RWPE1 (cell line): ENCODE measurements at regions not wholly inside any gene's neighbourhood (a gene's known extent, or its start where the extent isn't known, plus 50 kb on each side); places are given as distances from the start of the nearest gene placed in this dataset.

Experiments
- CTCF ChIA-PET: fragments of 350-600 bp; sonication (Branson Sonifier 250); formaldehyde crosslinking; extraction: SDS; loops from one replicate; lab custom pipeline; 2021; lab: Yijun Ruan, JAX
- POLR2A ChIA-PET: fragments of 400-600 bp; formaldehyde crosslinking; extraction: SDS; loops from one replicate; lab custom pipeline; 2020; ENCODE audit warnings: antibody characterized with exemption; ENCODE audit not compliant: low non-redundant PET; lab: Yijun Ruan, JAX
- DNase-seq: peaks from one replicate; pipeline ENCODE4 v3.0.0; 2012; ENCODE audit warnings: low spot score
- H3K27ac ChIP-seq: fragments of 450-650 bp; 2 replicates; pipeline ENCODE4 v1.5.1; 2017
- TF ChIP-seq, protein P1 (sequence below): fragments of 450-650 bp; conservative IDR thresholded peaks from 2 replicates; pipeline ENCODE4 v1.5.1; 2017; ENCODE audit warnings: low read depth, mild to moderate bottlenecking

DNA sequence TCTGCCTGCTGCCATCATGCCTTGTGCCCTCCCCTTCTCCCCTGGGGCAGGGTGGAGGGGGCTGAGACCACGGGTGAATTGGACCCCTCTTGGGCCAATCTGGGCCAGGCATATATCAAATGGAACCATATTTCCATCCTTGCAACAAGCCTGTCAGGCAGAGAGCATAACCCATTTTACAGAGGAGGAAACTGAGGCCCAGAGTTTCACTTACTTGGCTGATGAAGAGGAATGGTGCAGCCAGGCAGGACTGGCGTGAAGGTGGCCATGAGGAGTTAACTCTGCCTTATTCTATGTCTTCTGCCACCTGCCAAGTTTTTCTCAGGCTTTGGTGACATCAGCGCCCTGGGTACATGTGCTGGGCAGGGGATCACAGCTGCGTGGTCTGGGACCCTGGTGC lies 155.5 kb upstream of the PCBD1 start:
- DNase-seq, result no peak
- CTCF ChIA-PET, result no interaction called here
- TF ChIP-seq, protein P1, sequence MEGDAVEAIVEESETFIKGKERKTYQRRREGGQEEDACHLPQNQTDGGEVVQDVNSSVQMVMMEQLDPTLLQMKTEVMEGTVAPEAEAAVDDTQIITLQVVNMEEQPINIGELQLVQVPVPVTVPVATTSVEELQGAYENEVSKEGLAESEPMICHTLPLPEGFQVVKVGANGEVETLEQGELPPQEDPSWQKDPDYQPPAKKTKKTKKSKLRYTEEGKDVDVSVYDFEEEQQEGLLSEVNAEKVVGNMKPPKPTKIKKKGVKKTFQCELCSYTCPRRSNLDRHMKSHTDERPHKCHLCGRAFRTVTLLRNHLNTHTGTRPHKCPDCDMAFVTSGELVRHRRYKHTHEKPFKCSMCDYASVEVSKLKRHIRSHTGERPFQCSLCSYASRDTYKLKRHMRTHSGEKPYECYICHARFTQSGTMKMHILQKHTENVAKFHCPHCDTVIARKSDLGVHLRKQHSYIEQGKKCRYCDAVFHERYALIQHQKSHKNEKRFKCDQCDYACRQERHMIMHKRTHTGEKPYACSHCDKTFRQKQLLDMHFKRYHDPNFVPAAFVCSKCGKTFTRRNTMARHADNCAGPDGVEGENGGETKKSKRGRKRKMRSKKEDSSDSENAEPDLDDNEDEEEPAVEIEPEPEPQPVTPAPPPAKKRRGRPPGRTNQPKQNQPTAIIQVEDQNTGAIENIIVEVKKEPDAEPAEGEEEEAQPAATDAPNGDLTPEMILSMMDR, result no peak
- no peak overlapping the region for H3K27ac ChIP-seq
- POLR2A ChIA-PET, result no interaction called here

DNA sequence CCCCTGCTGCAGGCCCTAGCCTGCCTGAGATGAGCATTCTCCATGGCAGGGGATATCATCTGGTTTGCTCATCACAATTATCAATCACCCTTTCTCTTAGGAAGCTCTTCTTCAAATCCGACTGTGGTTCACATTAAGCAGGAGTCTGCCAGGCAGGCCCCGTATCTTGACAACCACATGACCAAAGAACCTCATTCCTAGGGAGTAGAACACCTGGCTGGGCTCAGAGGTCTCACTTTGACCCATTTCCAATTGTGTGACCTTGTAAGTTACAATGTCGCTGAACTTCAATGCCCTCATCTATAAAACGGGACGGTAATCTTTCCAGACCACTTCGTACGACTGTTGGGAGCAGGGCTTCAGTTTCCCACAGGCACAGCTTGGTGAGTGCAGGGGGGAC lies 156.4 kb upstream of the PCBD1 start:
- no peak overlapping the region for H3K27ac ChIP-seq
- POLR2A ChIA-PET, result no interaction called here
- DNase-seq, result no peak
- TF ChIP-seq, protein P1, result no peak
- CTCF ChIA-PET, result interaction anchor here (0.5 kb wide), 1 partner anchor 26 kb away, joined by 6 read pairs; no protein-coding TSS in a partner anchor

DNA sequence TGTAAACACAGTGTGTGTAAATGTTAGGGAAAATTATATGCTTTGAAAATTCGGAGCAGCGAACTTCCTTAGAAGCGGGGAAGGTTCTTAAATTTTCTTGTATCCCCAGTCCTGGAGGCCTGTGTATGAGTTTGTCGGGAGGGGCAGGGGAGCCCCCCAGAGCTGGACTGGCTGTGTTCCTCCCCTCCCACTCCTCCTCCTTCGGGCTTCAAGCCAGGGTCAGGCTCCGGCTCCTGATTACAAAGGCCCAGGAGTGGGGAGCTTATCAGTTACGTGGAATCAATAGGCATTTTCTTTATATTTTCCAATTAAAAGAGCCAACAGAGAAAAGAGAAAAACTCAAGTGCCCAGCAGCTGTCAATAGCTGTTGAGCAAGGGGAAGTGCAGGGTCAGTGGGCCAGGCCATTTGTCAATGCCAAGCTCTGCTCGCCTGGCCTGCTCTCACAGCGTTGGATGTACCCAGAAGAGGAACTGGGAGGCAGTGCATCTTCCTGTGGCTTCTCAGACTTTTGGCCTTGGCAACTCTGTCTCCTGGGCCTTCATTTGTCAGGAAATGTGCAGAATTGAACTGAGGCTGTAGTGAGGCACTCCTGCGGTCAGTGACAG lies 156.9 kb upstream of the PCBD1 start:
- TF ChIP-seq, protein P1, result no peak
- no peak for DNase-seq
- no peak overlapping the region for H3K27ac ChIP-seq
- CTCF ChIA-PET, result interaction anchor here (0.5 to 0.6 kb wide), 2 partner anchors 25 to 30 kb away, joined by 3 to 6 read pairs; no protein-coding TSS in a partner anchor
- POLR2A ChIA-PET, result no interaction called here

DNA sequence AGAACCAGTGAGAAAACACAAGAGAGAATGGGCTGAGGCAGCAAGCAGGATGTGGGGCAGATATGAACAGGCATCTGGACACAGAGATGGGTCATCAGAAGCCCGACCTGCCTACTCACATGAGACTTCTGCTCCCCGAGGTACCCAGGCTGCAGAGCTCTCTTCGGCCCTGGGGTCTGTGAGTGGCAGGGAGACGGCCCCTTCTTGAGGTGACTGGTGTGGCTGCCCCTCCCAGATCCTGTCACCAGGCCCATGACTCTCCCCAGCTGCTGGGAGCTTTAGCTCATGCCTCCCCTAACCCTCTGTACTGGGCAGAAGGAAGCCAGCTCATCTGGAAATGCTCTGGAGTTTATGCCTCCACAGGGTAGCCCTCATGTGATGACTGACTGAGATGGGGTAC lies 157.6 kb upstream of the PCBD1 start:
- H3K27ac ChIP-seq, result no peak overlapping the region
- no peak for DNase-seq
- ChIA-PET POLR2A (no interaction called here), CTCF (interaction anchor here (0.6 kb wide), 1 partner anchor 29 kb away, joined by 3 read pairs; no protein-coding TSS in a partner anchor)
- TF ChIP-seq, protein P1, result no peak

DNA sequence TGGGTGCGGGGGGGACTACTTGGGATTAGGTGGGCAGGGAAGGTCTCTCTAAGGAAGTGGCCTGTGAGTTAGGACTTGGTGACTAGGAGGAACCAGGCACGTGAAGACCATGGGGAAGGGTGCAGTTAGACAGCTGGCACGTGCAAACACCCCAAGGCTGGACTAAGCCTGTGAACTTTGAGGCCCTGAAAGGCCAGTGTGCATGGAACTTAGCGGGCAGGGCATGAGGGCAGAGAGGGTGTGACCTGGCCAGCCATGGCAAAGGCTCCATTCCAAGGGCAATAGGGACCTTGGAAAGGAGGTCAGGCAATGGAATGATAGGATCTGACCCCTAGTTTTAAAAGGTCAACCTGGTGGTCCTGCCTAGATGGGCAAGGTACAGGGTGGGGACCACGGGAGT lies 158.4 kb upstream of the PCBD1 start:
- ChIA-PET POLR2A (no interaction called here), CTCF (interaction anchor here (0.6 kb wide), 1 partner anchor 14 kb away, joined by 3 read pairs; no protein-coding TSS in a partner anchor)
- no peak overlapping the region for H3K27ac ChIP-seq
- TF ChIP-seq, protein P1, result no peak
- no peak for DNase-seq

DNA sequence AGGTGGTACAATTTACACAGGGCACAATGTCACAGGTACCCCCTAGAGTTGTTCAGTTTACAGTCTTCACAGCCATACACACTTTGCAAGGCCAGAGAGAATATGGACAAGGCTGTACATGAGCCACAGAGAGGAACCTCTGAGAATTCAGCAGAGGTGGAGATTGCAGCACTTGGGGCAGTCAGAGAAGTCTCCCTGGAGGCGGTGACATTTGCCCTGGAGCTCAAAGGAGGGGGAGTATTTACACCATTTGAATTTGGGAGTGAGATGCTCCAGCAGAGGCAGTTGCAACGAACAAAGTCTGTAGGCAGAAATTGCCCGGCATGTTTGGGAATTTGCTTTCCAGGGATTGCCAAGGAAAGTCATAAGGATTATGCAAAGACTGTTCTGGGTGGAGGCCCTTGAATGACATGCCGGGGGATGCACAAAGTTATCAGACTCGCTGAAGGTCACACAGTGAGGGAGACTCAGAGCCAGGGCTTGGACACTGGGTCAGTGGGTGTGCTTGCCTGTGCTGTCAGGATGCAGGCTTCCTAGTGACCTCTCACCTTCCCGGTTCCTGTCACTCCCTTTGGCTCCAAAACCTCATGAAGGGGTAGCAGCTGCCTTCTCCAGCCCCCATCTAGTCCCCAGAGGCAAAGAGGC lies 160.7 kb upstream of the PCBD1 start:
- H3K27ac ChIP-seq, result no peak overlapping the region
- ChIA-PET POLR2A (no interaction called here), CTCF (no interaction called here)
- DNase-seq, result no peak
- TF ChIP-seq, protein P1, result no peak
